ENCODE measurements at regions not wholly inside any gene's neighbourhood (a gene's known extent, or its start where the extent isn't known, plus 50 kb on each side); places are given as distances from the start of the nearest gene placed in this dataset.
"Not testable (repeated sequence)": the region's sequence is repeated elsewhere in the genome, so short reads cannot be mapped to it uniquely, and the experiment has no call there.

- TF ChIP-seq CTCF (IDR thresholded peaks at IDR 0.05; ENCODE audit: insufficient read depth, low read length) = no peak
- peak; percentile 21 for DNase-seq (ENCODE audit: low read depth)
- H3K4me3 ChIP-seq (ENCODE audit: low read depth, low read length) = no peak overlapping the region
Measured at GRCh38 chr7:104074529-104074928, 85.1 kb upstream of the RELN start.

DNA sequence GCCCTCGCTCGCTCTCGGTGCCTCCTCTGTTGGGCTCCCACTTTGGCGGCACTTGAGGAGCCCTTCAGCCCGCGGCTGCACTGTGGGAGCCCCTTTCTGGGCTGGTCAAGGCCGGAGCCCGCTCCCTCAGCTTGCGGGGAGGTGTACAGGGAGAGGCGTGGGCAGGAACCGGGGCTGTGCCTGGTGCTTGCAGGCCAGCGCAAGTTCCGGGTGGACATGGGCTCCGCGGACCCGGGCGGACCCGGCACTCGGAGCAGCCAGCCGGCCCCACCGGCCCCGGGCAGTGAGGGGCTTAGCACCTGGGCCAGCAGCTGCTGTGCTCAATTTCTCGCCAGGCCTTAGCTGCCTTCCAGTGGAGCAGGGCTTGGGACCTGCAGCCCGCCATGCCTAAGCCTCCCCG, 82.2 kb upstream of the RELN start:
- DNase-seq (ENCODE audit: low read depth); H3K4me3 ChIP-seq (ENCODE audit: low read depth, low read length): not testable (repeated sequence)

DNA sequence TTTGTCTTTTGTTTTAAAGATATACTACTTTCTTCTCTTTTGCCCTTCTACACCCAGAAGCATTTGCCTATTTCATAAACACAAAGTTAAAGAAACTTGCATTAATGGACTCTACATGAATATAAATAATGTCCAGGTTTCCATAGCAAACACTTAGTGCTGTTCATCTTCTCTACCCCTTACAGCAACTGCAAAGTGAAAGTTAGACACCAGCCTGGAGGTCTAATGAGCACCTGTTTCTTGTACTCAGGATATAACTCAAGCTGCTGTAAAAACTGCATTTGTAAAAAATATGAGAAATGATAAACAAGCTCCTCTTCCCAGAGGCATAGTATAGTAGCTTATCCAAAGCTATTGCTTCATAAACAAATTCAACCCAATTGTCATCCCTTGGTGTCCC, 76.0 kb upstream of the RELN start:
- H3K4me3 ChIP-seq (ENCODE audit: low read depth, low read length) = no peak overlapping the region
- no peak for DNase-seq (ENCODE audit: low read depth)
- TF ChIP-seq CTCF (IDR thresholded peaks at IDR 0.05; ENCODE audit: insufficient read depth, low read length) = no peak

GRCh38 chr7:104064969-104065387, 75.5 kb upstream of the RELN start:
- no peak for DNase-seq (ENCODE audit: low read depth)
- TF ChIP-seq CTCF (IDR thresholded peaks at IDR 0.05; ENCODE audit: insufficient read depth, low read length) = no peak
- H3K4me3 ChIP-seq (ENCODE audit: low read depth, low read length) = no peak overlapping the region

- H3K4me3 ChIP-seq (ENCODE audit: low read depth, low read length); DNase-seq (ENCODE audit: low read depth): not testable (repeated sequence)
Measured at GRCh38 chr7:104063797-104064196, 74.3 kb upstream of the RELN start.

- TF ChIP-seq CTCF (IDR thresholded peaks at IDR 0.05; ENCODE audit: insufficient read depth, low read length) = no peak
Measured at GRCh38 chr7:104061652-104062051, 72.2 kb upstream of the RELN start.

DNA sequence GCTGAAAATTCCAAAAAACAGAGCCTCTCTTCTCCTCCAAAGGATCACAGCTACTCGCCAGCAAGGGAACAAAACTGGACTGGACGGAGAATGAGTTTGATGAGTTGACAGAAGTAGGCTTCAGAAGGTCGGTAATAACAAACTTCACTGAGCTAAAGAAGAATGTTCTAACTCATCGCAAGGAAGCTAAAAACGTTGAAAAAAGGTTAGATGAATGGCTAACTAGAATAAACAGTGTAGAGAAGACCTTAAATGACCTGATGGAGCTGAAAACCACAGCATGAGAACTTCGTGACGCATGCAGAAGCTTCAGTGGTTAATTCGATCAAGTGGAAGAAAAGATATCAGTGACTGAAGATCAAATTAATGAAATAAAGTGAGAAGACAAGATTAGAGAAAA, 70.4 kb upstream of the RELN start:
- not testable (repeated sequence) for DNase-seq (ENCODE audit: low read depth); H3K4me3 ChIP-seq (ENCODE audit: low read depth, low read length)

More at GRCh38 chr7:104061652-104062051, 72.2 kb upstream of the RELN start:
- DNase-seq (ENCODE audit: low read depth) = no peak
- H3K4me3 ChIP-seq (ENCODE audit: low read depth, low read length) = no peak overlapping the region

DNA sequence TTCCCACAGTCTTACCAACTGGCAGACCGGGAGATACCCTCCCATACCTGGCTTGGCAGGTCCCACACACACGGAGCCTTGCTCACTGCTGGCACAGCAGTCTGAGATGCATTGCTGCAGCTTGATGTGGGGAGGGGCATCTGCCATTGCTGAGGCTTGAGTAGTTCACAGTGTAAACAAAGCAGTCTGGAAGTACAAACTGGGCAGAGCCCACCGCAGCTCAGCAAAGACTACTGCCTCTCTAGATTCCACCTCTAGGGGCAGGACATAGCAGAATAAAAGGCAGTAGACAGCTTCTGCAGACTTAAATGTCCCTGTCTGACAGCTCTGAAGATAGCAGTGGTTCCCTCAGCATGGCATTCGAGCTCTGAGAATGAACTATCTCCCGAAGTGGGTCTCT, 69.6 kb upstream of the RELN start:
- H3K4me3 ChIP-seq (ENCODE audit: low read depth, low read length) = no peak overlapping the region
- TF ChIP-seq CTCF (IDR thresholded peaks at IDR 0.05; ENCODE audit: insufficient read depth, low read length) = no peak
- no peak for DNase-seq (ENCODE audit: low read depth)

- TF ChIP-seq CTCF (IDR thresholded peaks at IDR 0.05; ENCODE audit: insufficient read depth, low read length) = no peak
- no peak for DNase-seq (ENCODE audit: low read depth)
- no peak overlapping the region for H3K4me3 ChIP-seq (ENCODE audit: low read depth, low read length)
Measured at GRCh38 chr7:104054362-104054761, 64.9 kb upstream of the RELN start.
